A549 (cell line): ENCODE measurements at regions not wholly inside any gene's neighbourhood (a gene's known extent, or its start where the extent isn't known, plus 50 kb on each side); places are given as distances from the start of the nearest gene placed in this dataset.

Experiments
- CBX2 ChIP-seq: fragments of 200-600 bp; sonication (generic); IDR thresholded peaks from 2 replicates; pipeline ENCODE4 v1.6.1; 2016; ENCODE audit warnings: low read depth, mild to moderate bottlenecking, borderline replicate concordance
- EP300 ChIP-seq, 2 experiments: fragments of >200 bp; sonication (Bioruptor Twin); formaldehyde crosslinking; IDR thresholded peaks; 2 replicates in 1 of 2; 3 replicates in 1 of 2; pipeline ENCODE4 v1.6.1; 2016 to 2017
- JUNB ChIP-seq: fragments of >200 bp; sonication (Bioruptor Twin); formaldehyde crosslinking; IDR thresholded peaks from 2 replicates; pipeline ENCODE4 v1.6.1; 2016
- PHF8 ChIP-seq: fragments of 200-600 bp; sonication (generic); IDR thresholded peaks from 2 replicates; pipeline ENCODE4 v1.6.1; 2016; ENCODE audit warnings: low read depth, mild to moderate bottlenecking, antibody characterized with exemption, moderate library complexity, borderline replicate concordance
- POLR2A ChIP-seq: IDR thresholded peaks from 2 replicates; pipeline ENCODE4 v1.6.1; 2012; ENCODE audit warnings: mild to moderate bottlenecking, low read length
- RCOR1 ChIP-seq: fragments of 150-350 bp; IDR thresholded peaks from 2 replicates; pipeline ENCODE4 v1.6.1; 2014; ENCODE audit warnings: antibody characterized with exemption, low read length, low read depth
- TP53 ChIP-seq: fragments of 250-450 bp; sonication (Bioruptor Pico); IDR thresholded peaks from 2 replicates; pipeline ENCODE4 v1.5.0; 2021; ENCODE audit warnings: mild to moderate bottlenecking, moderate library complexity
- ZC3H11A ChIP-seq: fragments of 450-650 bp; IDR thresholded peaks from 2 replicates; pipeline ENCODE4 v1.6.1; 2014; ENCODE audit warnings: antibody characterized with exemption, mild to moderate bottlenecking
- ZSCAN20 ChIP-seq: fragments of 250-450 bp; sonication (Bioruptor Pico); IDR thresholded peaks from 2 replicates; pipeline ENCODE4 v1.8.0; 2022; ENCODE audit warnings: mild to moderate bottlenecking, moderate library complexity
- TF ChIP-seq, protein P1 (sequence below): fragments of >200 bp; sonication (Bioruptor Twin); formaldehyde crosslinking; IDR thresholded peaks from 3 replicates; pipeline ENCODE4 v1.5.1; 2016
- TF ChIP-seq, protein P2 (sequence below): fragments of 150-350 bp; IDR thresholded peaks from 2 replicates; pipeline ENCODE4 v1.6.1; 2014; ENCODE audit warnings: low read depth, mild to moderate bottlenecking, low read length
- TF ChIP-seq, protein P3 (sequence below): fragments of 450-650 bp; IDR thresholded peaks from 2 replicates; pipeline ENCODE4 v1.6.1; 2014; ENCODE audit warnings: antibody characterized with exemption
- TF ChIP-seq, protein P4 (sequence below): IDR thresholded peaks from 2 replicates; pipeline ENCODE4 v1.6.1; 2012

DNA sequence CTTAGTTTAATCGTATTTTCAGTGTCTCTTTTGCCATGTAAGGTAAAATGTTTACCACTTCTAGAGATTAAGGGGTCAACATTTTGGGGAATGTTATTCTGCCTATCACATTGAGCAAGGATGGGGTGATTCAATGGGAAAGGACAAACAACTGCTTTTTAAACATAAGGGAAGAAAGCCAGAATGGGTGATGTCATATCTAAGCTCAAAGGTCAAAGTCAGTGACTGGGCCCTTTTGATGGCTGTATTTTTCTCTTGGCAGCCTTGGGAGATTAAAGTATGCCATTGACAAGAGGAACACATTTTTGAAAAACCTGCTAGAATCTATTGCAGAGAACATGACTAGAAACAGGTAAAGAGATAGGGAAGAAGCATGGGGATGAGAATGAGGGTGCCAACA lies 477.3 kb upstream of the IRAK1BP1 start:
- TF ChIP-seq, protein P1, sequence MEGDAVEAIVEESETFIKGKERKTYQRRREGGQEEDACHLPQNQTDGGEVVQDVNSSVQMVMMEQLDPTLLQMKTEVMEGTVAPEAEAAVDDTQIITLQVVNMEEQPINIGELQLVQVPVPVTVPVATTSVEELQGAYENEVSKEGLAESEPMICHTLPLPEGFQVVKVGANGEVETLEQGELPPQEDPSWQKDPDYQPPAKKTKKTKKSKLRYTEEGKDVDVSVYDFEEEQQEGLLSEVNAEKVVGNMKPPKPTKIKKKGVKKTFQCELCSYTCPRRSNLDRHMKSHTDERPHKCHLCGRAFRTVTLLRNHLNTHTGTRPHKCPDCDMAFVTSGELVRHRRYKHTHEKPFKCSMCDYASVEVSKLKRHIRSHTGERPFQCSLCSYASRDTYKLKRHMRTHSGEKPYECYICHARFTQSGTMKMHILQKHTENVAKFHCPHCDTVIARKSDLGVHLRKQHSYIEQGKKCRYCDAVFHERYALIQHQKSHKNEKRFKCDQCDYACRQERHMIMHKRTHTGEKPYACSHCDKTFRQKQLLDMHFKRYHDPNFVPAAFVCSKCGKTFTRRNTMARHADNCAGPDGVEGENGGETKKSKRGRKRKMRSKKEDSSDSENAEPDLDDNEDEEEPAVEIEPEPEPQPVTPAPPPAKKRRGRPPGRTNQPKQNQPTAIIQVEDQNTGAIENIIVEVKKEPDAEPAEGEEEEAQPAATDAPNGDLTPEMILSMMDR, result no peak
- TF ChIP-seq, protein P2, sequence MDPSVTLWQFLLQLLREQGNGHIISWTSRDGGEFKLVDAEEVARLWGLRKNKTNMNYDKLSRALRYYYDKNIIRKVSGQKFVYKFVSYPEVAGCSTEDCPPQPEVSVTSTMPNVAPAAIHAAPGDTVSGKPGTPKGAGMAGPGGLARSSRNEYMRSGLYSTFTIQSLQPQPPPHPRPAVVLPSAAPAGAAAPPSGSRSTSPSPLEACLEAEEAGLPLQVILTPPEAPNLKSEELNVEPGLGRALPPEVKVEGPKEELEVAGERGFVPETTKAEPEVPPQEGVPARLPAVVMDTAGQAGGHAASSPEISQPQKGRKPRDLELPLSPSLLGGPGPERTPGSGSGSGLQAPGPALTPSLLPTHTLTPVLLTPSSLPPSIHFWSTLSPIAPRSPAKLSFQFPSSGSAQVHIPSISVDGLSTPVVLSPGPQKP, result no peak
- TF ChIP-seq PHF8 (no peak), JUNB (no peak), CBX2 (no peak), RCOR1 (no peak), TP53 (no peak), ZC3H11A (no peak), ZSCAN20 (CRISPR knock-in tag) (no peak), POLR2A (no peak), EP300 (IDR thresholded peaks at IDR 0.05) (no peak)
- TF ChIP-seq, protein P3, sequence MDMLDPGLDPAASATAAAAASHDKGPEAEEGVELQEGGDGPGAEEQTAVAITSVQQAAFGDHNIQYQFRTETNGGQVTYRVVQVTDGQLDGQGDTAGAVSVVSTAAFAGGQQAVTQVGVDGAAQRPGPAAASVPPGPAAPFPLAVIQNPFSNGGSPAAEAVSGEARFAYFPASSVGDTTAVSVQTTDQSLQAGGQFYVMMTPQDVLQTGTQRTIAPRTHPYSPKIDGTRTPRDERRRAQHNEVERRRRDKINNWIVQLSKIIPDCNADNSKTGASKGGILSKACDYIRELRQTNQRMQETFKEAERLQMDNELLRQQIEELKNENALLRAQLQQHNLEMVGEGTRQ, result no peak
- TF ChIP-seq, protein P4, sequence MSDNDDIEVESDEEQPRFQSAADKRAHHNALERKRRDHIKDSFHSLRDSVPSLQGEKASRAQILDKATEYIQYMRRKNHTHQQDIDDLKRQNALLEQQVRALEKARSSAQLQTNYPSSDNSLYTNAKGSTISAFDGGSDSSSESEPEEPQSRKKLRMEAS, result no peak
